Endothelial cell of umbilical vein (primary cell): ENCODE measurements at regions not wholly inside any gene's neighbourhood (a gene's known extent, or its start where the extent isn't known, plus 50 kb on each side); places are given as distances from the start of the nearest gene placed in this dataset.
"Not testable (repeated sequence)": the region's sequence is repeated elsewhere in the genome, so short reads cannot be mapped to it uniquely, and the experiment has no call there.

ENCODE experiments used
- BruUV-seq: library from RNA; stranded (reverse); fragments of 400-500 nt; replicated peaks from 2 replicates; lab custom pipeline; 2021; lab: Mats Ljungman, UMichigan
- CTCF ChIA-PET: fragments of 300-600, 350-600 bp; sonication (Branson Sonifier 250); formaldehyde crosslinking; loops from one replicate; lab custom pipeline; 2021; ENCODE audit warnings: antibody characterized with exemption, inconsistent platforms; lab: Charles Lee
- POLR2A ChIA-PET: fragments of 300-600, 350-600 bp; sonication (Branson Sonifier 250); formaldehyde crosslinking; loops from one replicate; lab custom pipeline; 2021; ENCODE audit warnings: antibody characterized with exemption, inconsistent platforms; lab: Charles Lee
- DNase-seq: peaks from one replicate; pipeline ENCODE4 v3.0.0-alpha.2; 2011; ENCODE audit warnings: low read depth, low spot score
- FAIRE-seq: peaks from 2 replicates; lab custom pipeline; 2011; peaks lifted over from hg19 to GRCh38; lab: Jason Lieb, UNC
- H2AFZ ChIP-seq: 2 replicates; pipeline ENCODE4 v1.6.0; 2012; ENCODE audit warnings: low read depth, low read length, control low read depth, inconsistent platforms
- H3K27ac ChIP-seq: 2 replicates; pipeline ENCODE4 v1.5.1; 2011; ENCODE audit warnings: low read depth, mild to moderate bottlenecking, control low read depth, low read length, moderate library complexity; ENCODE audit not compliant: insufficient read depth
- H3K27me3 ChIP-seq, 2 experiments: 2 replicates each; pipeline versions ENCODE4 v1.6.0 to v1.6.1; 2011; ENCODE audit warnings: low read length in 2 of 2, mixed read lengths in 1 of 2; ENCODE audit not compliant: control insufficient read depth in 2 of 2, insufficient read depth in 2 of 2
- H3K36me3 ChIP-seq, 2 experiments: 2 replicates in 1 of 2; 3 replicates in 1 of 2; pipeline ENCODE4 v1.5.1; 2011; ENCODE audit warnings: low read length in 2 of 2, mild to moderate bottlenecking in 1 of 2, moderate library complexity in 1 of 2; ENCODE audit not compliant: control insufficient read depth in 2 of 2, insufficient read depth in 2 of 2; ENCODE audit errors: extremely low read depth in 1 of 2
- H3K4me1 ChIP-seq: 3 replicates; pipeline ENCODE4 v1.5.1; 2011; ENCODE audit warnings: mild to moderate bottlenecking, low read length; ENCODE audit not compliant: control insufficient read depth, insufficient read depth; ENCODE audit errors: extremely low read depth
- H3K4me2 ChIP-seq: 2 replicates; pipeline ENCODE4 v1.6.1; 2011; ENCODE audit warnings: low read length, control low read depth, mixed read lengths; ENCODE audit not compliant: insufficient read depth
- H3K4me3 ChIP-seq, 3 experiments: fragments of 200-600 bp in 1 of 3; sonication (generic), shearing (Covaris generic) in 1 of 3; replicated peaks in 1 of 3; 2 replicates each; pipeline ENCODE4 v1.5.1; 2011 to 2016; ENCODE audit warnings: control low read depth in 3 of 3, low read length in 3 of 3, mild to moderate bottlenecking in 2 of 3, inconsistent platforms in 1 of 3, low read depth in 1 of 3, moderate library complexity in 1 of 3; ENCODE audit not compliant: insufficient read depth in 1 of 3
- H3K79me2 ChIP-seq: 2 replicates; pipeline ENCODE4 v1.6.0; 2012; ENCODE audit warnings: low read length, inconsistent platforms; ENCODE audit not compliant: control insufficient read depth, insufficient read depth
- H3K9ac ChIP-seq: replicated peaks from 2 replicates; pipeline ENCODE3; 2011; ENCODE audit warnings: low read length, control low read depth; ENCODE audit not compliant: insufficient read depth; ENCODE audit errors: extremely low read depth
- H3K9me1 ChIP-seq: replicated peaks from 3 replicates; pipeline ENCODE4 v1.6.0; 2011; ENCODE audit warnings: mild to moderate bottlenecking, low read length; ENCODE audit not compliant: control insufficient read depth, insufficient read depth; ENCODE audit errors: extremely low read depth
- H3K9me3 ChIP-seq: replicated peaks from 2 replicates; pipeline ENCODE4 v1.5.1; 2012; ENCODE audit warnings: low read length, inconsistent platforms; ENCODE audit not compliant: control insufficient read depth, insufficient read depth
- H4K20me1 ChIP-seq: replicated peaks from 2 replicates; pipeline ENCODE3; 2011; ENCODE audit warnings: mild to moderate bottlenecking, low read length; ENCODE audit not compliant: control insufficient read depth, insufficient read depth; ENCODE audit errors: extremely low read depth
- CTCF ChIP-seq, 2 donors: IDR thresholded peaks; 1 replicate in 1 of 2; 2 replicates in 1 of 2; pipeline ENCODE4 v1.5.1; 2011; ENCODE audit warnings: low read length in 2 of 2, mild to moderate bottlenecking in 2 of 2, moderate library complexity in 2 of 2, control low read depth in 1 of 2, inconsistent platforms in 1 of 2, low read depth in 1 of 2; ENCODE audit not compliant: insufficient read depth in 1 of 2; ENCODE audit errors: extremely low read depth in 1 of 2
- EZH2 ChIP-seq: IDR thresholded peaks from 2 replicates; pipeline ENCODE4 v1.6.1; 2012; ENCODE audit warnings: borderline replicate concordance, low read depth, mild to moderate bottlenecking, moderate library complexity, low read length, inconsistent platforms; ENCODE audit not compliant: severe bottlenecking
- FOS ChIP-seq: IDR thresholded peaks from 2 replicates; pipeline ENCODE4 v1.6.1; 2011; ENCODE audit warnings: mild to moderate bottlenecking, low read length, moderate library complexity, borderline replicate concordance; ENCODE audit not compliant: insufficient read depth
- GATA2 ChIP-seq: IDR thresholded peaks from 2 replicates; pipeline ENCODE4 v1.7.0; 2011; ENCODE audit warnings: low read depth, mild to moderate bottlenecking, moderate library complexity, mixed read lengths, low read length; ENCODE audit not compliant: insufficient read length, insufficient read depth
- JUN ChIP-seq: IDR thresholded peaks from 2 replicates; pipeline ENCODE4 v1.6.1; 2011; ENCODE audit warnings: borderline replicate concordance, low read depth; ENCODE audit not compliant: insufficient read length, insufficient read depth
- MYC ChIP-seq: IDR thresholded peaks from one replicate; pipeline ENCODE4 v1.6.1; 2011; ENCODE audit warnings: mild to moderate bottlenecking, low read depth, low read length
- POLR2A ChIP-seq: IDR thresholded peaks from 2 replicates; pipeline ENCODE4 v1.6.1; 2012; ENCODE audit warnings: low read depth, mild to moderate bottlenecking, control low read depth, low read length
- POLR2AphosphoS5 ChIP-seq: IDR thresholded peaks from 2 replicates; pipeline ENCODE4 v1.6.1; 2012; ENCODE audit warnings: low read depth, mild to moderate bottlenecking, control low read depth, low read length, moderate library complexity; ENCODE audit not compliant: insufficient read depth
- dilution Hi-C: fragments of 300-500 bp; cut with MboI; formaldehyde crosslinking; loops from one replicate; pipeline ENCODE4 v1.15.0; 2019; ENCODE audit warnings: low sequenced_read_pairs; ENCODE audit not compliant: extremely low pct_ligation_motif_present
- intact Hi-C: fragments of 100-400 bp; cut with micrococcal nuclease; formaldehyde crosslinking; loops from one replicate; pipeline ENCODE4 v1.10.0; 2022
- TF ChIP-seq, protein P1 (sequence below): IDR thresholded peaks from 2 replicates; pipeline ENCODE4 v1.6.1; 2011; ENCODE audit not compliant: insufficient read depth, insufficient read length

DNA sequence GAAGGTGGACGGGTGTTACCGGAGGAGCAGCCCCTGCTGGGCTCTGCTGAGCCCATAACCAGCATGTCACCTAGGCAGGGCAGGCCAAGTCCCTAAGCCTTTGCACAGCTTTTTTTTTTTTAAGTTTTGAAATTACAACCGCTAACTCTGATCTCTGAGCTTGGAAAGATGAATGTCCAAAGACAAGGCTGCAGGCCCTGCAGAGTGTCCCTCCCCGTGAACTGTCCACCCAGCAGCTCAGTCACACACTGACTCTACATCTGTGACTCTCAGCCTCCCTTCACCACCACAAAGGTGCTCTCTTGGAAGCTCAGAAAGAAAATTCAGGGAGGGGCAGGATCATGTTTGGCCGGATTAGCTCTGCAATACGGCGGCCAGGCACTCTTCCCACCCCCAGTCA is 119.0 kb upstream of the PPP1R26 start:
- DNase-seq (no peak), FAIRE-seq (no peak)
- Histone ChIP-seq H3K9me1 (no peaks in the 10 kb centered on the region), H4K20me1 (no peaks in the 10 kb centered on the region), H3K79me2 (no peaks in the 10 kb centered on the region), H3K4me1 (no peaks in the 10 kb centered on the region), H2AFZ (no peak overlapping the region), H3K9me3 (no peaks in the 10 kb centered on the region), H3K4me2 (no peak overlapping the region), H3K27me3 (no peaks in the 10 kb centered on the region), H3K36me3 (no peaks in the 10 kb centered on the region), H3K4me3 (no peak overlapping the region), H3K27ac (no peak overlapping the region), H3K9ac (no peak overlapping the region)
- TF ChIP-seq FOS: no peak
- TF ChIP-seq POLR2AphosphoS5: no peak
- TF ChIP-seq MYC: no peak
- TF ChIP-seq, protein P1, sequence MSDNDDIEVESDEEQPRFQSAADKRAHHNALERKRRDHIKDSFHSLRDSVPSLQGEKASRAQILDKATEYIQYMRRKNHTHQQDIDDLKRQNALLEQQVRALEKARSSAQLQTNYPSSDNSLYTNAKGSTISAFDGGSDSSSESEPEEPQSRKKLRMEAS: no peak
- no peak for TF ChIP-seq POLR2A
- no peak for TF ChIP-seq EZH2
- TF ChIP-seq JUN: no peak
- no peak for TF ChIP-seq CTCF (IDR thresholded peaks at IDR 0.05; ENCODE audit: extremely low read depth in 1 of 2, insufficient read depth in 1 of 2, low read depth in 1 of 2, low read length in 2 of 2)
- TF ChIP-seq GATA2: no peak
- ChIA-PET CTCF (no interaction called here), POLR2A (no interaction called here)
- intact Hi-C loops (no loop called here), dilution Hi-C loops (no loop called here)
- BruUV-seq: no TSS peak

GRCh38 chr9:135361668-135362067 is 117.9 kb upstream of the PPP1R26 start:
- H4K20me1 ChIP-seq, H3K27ac ChIP-seq, H3K4me1 ChIP-seq, FAIRE-seq, dilution Hi-C loops, H3K9me1 ChIP-seq, H2AFZ ChIP-seq, BruUV-seq, H3K79me2 ChIP-seq, POLR2A ChIA-PET, H3K9ac ChIP-seq, H3K4me2 ChIP-seq, intact Hi-C loops, H3K9me3 ChIP-seq, H3K27me3 ChIP-seq, CTCF ChIA-PET, H3K4me3 ChIP-seq, H3K36me3 ChIP-seq, DNase-seq: not testable (repeated sequence)
